OCI-LY3 (cell line): ENCODE measurements at regions not wholly inside any gene's neighbourhood (a gene's known extent, or its start where the extent isn't known, plus 50 kb on each side); places are given as distances from the start of the nearest gene placed in this dataset.

Experiments
- H2AFZ ChIP-seq: fragments of 200-600, 300-600 bp; shearing (Covaris generic); 2 replicates; pipeline ENCODE4 v1.6.0; 2014; ENCODE audit warnings: antibody characterized with exemption, low read depth, low read length
- H3K27ac ChIP-seq: fragments of 200-600, 300-600 bp; sonication (generic); 2 replicates; pipeline ENCODE4 v1.5.1; 2014; ENCODE audit warnings: mild to moderate bottlenecking, low read length, moderate library complexity, mixed read lengths
- H3K27me3 ChIP-seq: fragments of 200-600, 300-600 bp; sonication (generic); 2 replicates; pipeline ENCODE4 v1.6.1; 2014; ENCODE audit warnings: low read depth, low read length, mixed read lengths
- H3K36me3 ChIP-seq: fragments of 200-600, 300-600 bp; sonication (generic); replicated peaks from 2 replicates; pipeline ENCODE3; 2014; ENCODE audit warnings: low read depth, low read length, mixed read lengths
- H3K4me1 ChIP-seq: fragments of 300-600, 200-600 bp; sonication (generic); 2 replicates; pipeline ENCODE4 v1.6.1; 2014; ENCODE audit warnings: low read length, mixed read lengths
- H3K4me2 ChIP-seq: fragments of 200-600, 300-600 bp; sonication (generic); 2 replicates; pipeline ENCODE4 v1.6.1; 2014; ENCODE audit warnings: low read length, mixed read lengths
- H3K4me3 ChIP-seq: fragments of 300-600, 200-600 bp; sonication (generic); 2 replicates; pipeline ENCODE4 v1.5.1; 2014; ENCODE audit warnings: antibody characterized with exemption, mild to moderate bottlenecking, low read length, moderate library complexity
- H3K79me2 ChIP-seq: fragments of 300-600, 200-600 bp; shearing (Covaris generic); 2 replicates; pipeline ENCODE4 v1.6.1; 2014; ENCODE audit warnings: mild to moderate bottlenecking, low read length, mixed read lengths
- H3K9ac ChIP-seq: fragments of 300-600, 200-600 bp; shearing (Covaris generic); 2 replicates; pipeline ENCODE4 v1.6.0; 2014; ENCODE audit warnings: mild to moderate bottlenecking, low read length, moderate library complexity
- H3K9me3 ChIP-seq: fragments of 200-600, 300-600 bp; shearing (Covaris generic); 2 replicates; pipeline ENCODE4 v1.6.1; 2014; ENCODE audit warnings: low read length, mixed read lengths; ENCODE audit not compliant: insufficient read depth
- H4K20me1 ChIP-seq: fragments of 200-600, 300-600 bp; sonication (generic); 2 replicates; pipeline ENCODE4 v1.6.1; 2016; ENCODE audit warnings: low read length, mixed read lengths; ENCODE audit not compliant: insufficient read depth
- CTCF ChIP-seq: fragments of 200-600, 300-600 bp; sonication (generic); IDR thresholded peaks from 2 replicates; pipeline ENCODE4 v1.5.1; 2014; ENCODE audit warnings: antibody characterized with exemption, low read length, low read depth
- EZH2phosphoT487 ChIP-seq: fragments of 200-600 bp; shearing (Covaris generic); IDR thresholded peaks from 2 replicates; pipeline ENCODE4 v1.6.1; 2018; ENCODE audit warnings: antibody characterized with exemption, mixed run types, low read depth

GRCh38 chr5:167903243-167903642 lies 388.2 kb upstream of the WWC1 start:
- Histone ChIP-seq H3K4me1 (no peaks in the 10 kb centered on the region), H2AFZ (no peak overlapping the region), H3K79me2 (no peaks in the 10 kb centered on the region), H3K4me3 (no peak overlapping the region), H3K27me3 (peaks cover 7% of the 10 kb centered on the region; the same call in 1 of the 2 replicates), H3K4me2 (no peak overlapping the region), H3K9me3 (no peaks in the 10 kb centered on the region), H3K9ac (no peak overlapping the region), H3K36me3 (no peaks in the 10 kb centered on the region), H4K20me1 (no peaks in the 10 kb centered on the region), H3K27ac (no peak overlapping the region)
- TF ChIP-seq EZH2phosphoT487 = no peak
- no peak for TF ChIP-seq CTCF

GRCh38 chr5:167903659-167904058 lies 387.8 kb upstream of the WWC1 start:
- TF ChIP-seq CTCF (no peak), EZH2phosphoT487 (no peak)
- Histone ChIP-seq H3K4me3 (no peak overlapping the region), H4K20me1 (no peaks in the 10 kb centered on the region), H3K4me1 (no peaks in the 10 kb centered on the region), H3K27me3 (peaks cover 7% of the 10 kb centered on the region; the same call in 1 of the 2 replicates), H2AFZ (no peak overlapping the region), H3K27ac (no peak overlapping the region), H3K36me3 (no peaks in the 10 kb centered on the region), H3K79me2 (no peaks in the 10 kb centered on the region), H3K9me3 (no peaks in the 10 kb centered on the region), H3K4me2 (no peak overlapping the region), H3K9ac (no peak overlapping the region)

- no peaks in the 10 kb centered on the region for H3K79me2 ChIP-seq
- no peak overlapping the region for H3K27ac ChIP-seq
- no peak overlapping the region for H3K4me2 ChIP-seq
Observed at GRCh38 chr5:167905919-167906853, 385.3 kb upstream of the WWC1 start.

More at GRCh38 chr5:167905919-167906853, 385.3 kb upstream of the WWC1 start:
- H3K9me3 ChIP-seq = no peaks in the 10 kb centered on the region
- H3K4me1 ChIP-seq = no peaks in the 10 kb centered on the region
- H3K27me3 ChIP-seq = peaks cover 16% of the 10 kb centered on the region; the same call in 1 of the 2 replicates
- TF ChIP-seq EZH2phosphoT487 = no peak
- TF ChIP-seq CTCF = no peak
- H3K9ac ChIP-seq = no peak overlapping the region
- no peak overlapping the region for H3K4me3 ChIP-seq
- H3K36me3 ChIP-seq = no peaks in the 10 kb centered on the region
- no peaks in the 10 kb centered on the region for H4K20me1 ChIP-seq
- H2AFZ ChIP-seq = no peak overlapping the region
